SU-DHL-6 (cell line): ENCODE measurements at regions not wholly inside any gene's neighbourhood (a gene's known extent, or its start where the extent isn't known, plus 50 kb on each side); places are given as distances from the start of the nearest gene placed in this dataset.

ENCODE experiments used
- CTCF ChIP-seq: fragments of 200-600 bp; sonication (generic); IDR thresholded peaks from one replicate; pipeline ENCODE4 v1.5.1; 2017; ENCODE audit warnings: antibody characterized with exemption, mild to moderate bottlenecking, low read length, moderate library complexity; ENCODE audit not compliant: insufficient read depth, poor library complexity, severe bottlenecking
- EZH2phosphoT487 ChIP-seq: fragments of 200-600 bp; sonication (generic), shearing (Covaris generic); conservative IDR thresholded peaks from 2 replicates; pipeline ENCODE4 v1.6.1; 2018; ENCODE audit warnings: mild to moderate bottlenecking, antibody characterized with exemption, low read length, moderate library complexity, mixed read lengths

GRCh38 chr18:45203677-45204076 lies 411.6 kb upstream of the SLC14A2 start:
- TF ChIP-seq CTCF (no peak), EZH2phosphoT487 (no peak)
